Loucy (cell line): ENCODE measurements at regions not wholly inside any gene's neighbourhood (a gene's known extent, or its start where the extent isn't known, plus 50 kb on each side); places are given as distances from the start of the nearest gene placed in this dataset.

Experiments used
- EZH2phosphoT487 ChIP-seq: fragments of 200-600 bp; IDR thresholded peaks from 2 replicates; pipeline ENCODE4 v1.6.1; 2018; ENCODE audit warnings: antibody characterized with exemption, mild to moderate bottlenecking, moderate library complexity, borderline replicate concordance
- TF ChIP-seq, protein P1 (sequence below): fragments of 200-600 bp; sonication (generic); conservative IDR thresholded peaks from 2 replicates; pipeline ENCODE4 v1.5.1; 2014; ENCODE audit warnings: mild to moderate bottlenecking, antibody characterized with exemption, low read length

DNA sequence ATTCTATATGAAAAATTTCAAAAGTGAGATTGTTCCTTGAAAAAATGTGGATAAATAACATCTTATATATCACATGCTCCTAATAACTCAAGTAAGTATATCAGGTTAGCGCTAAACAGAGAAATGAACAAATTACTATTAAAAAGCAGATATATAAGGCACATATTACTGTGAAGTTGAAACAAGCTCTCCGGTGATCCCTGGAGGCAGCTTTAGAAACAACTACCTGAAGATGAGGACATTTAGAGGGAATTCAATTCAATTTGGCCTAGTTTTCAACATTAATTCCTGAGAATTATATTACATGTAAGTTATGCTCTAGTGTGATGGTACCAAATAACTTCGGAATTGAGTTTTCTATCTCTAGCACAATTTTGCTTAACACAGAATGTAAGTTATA lies 1373.6 kb upstream of the SPRY2 start:
- TF ChIP-seq, protein P1, sequence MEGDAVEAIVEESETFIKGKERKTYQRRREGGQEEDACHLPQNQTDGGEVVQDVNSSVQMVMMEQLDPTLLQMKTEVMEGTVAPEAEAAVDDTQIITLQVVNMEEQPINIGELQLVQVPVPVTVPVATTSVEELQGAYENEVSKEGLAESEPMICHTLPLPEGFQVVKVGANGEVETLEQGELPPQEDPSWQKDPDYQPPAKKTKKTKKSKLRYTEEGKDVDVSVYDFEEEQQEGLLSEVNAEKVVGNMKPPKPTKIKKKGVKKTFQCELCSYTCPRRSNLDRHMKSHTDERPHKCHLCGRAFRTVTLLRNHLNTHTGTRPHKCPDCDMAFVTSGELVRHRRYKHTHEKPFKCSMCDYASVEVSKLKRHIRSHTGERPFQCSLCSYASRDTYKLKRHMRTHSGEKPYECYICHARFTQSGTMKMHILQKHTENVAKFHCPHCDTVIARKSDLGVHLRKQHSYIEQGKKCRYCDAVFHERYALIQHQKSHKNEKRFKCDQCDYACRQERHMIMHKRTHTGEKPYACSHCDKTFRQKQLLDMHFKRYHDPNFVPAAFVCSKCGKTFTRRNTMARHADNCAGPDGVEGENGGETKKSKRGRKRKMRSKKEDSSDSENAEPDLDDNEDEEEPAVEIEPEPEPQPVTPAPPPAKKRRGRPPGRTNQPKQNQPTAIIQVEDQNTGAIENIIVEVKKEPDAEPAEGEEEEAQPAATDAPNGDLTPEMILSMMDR = no peak
- TF ChIP-seq EZH2phosphoT487 = no peak
